ENCODE measurements at regions not wholly inside any gene's neighbourhood (a gene's known extent, or its start where the extent isn't known, plus 50 kb on each side); places are given as distances from the start of the nearest gene placed in this dataset.
A peak's percentile ranks its signal among the peaks of the same experiment; 100 is the strongest.

DNA sequence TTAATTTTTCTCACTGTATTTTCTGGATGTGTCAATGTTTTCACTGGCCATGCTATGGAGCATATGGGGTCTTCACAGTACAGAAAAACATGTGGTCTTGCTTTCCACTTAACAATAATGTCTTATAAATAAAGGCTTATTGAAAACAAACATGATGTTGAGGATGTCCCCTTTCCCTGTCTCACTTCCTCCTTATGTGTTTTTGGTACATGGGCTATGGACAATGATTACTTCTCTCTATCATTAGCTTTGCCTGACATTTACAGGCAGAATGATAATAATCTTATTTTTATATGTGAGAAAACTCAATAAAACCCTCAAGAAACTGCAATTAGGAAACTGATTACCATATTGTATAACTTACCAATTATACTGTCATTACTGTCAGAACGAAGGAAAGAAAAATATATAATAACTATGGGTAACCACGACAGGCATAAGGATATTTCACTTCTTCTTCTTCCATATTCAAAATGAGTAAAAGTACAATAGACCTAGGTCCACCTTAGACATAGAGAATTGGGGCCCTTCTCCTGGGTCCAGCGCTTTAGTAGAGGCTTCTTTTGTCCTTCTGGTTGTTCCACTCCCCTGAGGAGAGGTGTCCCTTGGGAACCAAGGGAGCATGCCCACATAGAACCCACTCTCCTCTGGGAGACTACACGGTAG lies 375.0 kb downstream of the MAN2A1 start:
- DNase-seq: no peak

DNA sequence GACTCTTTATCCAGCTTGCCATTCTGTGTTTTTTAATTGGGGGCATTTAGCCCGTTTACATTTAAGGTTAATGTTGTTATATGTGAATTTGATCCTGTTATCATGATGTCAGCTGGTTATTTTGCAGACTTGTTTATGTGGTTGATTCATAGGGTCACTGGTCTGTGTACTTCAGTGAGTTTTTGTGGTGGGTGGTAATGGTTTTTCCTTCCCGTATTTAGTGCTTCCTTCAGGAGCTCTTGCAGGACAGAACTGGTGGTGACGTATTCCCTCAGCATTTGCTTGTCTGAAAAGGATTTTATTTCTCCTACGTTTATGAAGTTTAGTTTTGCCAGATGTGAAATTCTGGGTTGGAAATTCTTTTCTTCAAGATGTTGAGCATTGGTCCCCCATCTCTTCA lies 381.1 kb downstream of the MAN2A1 start:
- no peak for DNase-seq

DNA sequence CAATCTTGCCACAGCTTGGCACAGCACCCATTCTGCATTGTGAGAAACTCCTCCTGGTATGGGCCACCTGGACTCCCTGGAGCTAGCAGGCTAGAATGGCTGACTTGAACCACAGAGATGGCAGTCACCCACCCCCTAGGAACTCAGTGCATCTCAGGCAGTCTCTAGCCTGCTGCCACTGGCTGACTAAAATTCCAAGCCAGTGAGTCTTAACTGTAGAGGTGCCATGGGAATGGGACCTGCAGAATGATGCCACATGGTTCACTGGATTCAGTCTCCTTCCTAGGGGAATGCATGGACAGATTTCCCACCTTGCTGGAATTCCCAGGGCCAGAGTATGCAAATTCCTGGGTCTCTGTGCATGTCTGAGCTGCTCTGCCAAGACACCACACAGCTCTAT lies 382.9 kb downstream of the MAN2A1 start:
- no peak for DNase-seq

DNA sequence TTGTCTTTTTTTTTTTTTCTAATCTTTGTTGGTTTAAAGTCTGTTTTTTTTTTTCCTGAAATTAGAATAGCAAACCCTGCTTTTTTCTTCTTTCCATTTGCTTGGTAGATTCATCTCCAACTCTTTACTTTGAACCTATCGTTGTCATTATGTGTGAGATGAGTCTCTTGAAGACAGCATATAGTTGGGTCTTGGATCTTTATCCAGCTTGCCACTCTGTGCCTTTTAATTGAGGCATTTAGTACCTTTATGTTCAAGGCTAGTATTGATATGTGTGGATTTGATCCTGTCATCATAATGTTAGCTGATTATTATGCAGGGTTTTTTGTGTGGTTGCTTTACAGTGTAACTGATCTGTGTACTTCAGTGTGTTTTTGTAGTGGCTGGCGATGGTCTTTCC lies 383.8 kb downstream of the MAN2A1 start:
- DNase-seq: no peak

DNA sequence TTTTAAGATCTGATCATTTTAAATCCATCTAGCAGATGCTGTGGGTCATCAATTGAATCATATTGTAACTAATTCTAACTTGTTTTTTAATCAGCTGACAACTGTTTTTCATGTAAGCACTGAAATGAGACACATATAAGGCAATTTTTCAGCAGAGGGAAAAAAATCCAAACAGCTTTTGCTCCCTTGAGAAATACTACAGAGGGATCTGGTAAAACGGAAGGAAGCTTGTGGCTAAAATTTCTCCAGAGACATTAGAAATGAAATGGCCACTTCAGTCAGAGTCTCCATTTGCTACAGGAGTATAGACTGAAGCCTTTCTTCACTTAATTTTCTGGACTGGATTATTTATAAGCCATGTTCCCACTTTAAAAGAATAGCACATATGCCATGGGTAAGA lies 385.9 kb downstream of the MAN2A1 start:
- DNase-seq: no peak

DNA sequence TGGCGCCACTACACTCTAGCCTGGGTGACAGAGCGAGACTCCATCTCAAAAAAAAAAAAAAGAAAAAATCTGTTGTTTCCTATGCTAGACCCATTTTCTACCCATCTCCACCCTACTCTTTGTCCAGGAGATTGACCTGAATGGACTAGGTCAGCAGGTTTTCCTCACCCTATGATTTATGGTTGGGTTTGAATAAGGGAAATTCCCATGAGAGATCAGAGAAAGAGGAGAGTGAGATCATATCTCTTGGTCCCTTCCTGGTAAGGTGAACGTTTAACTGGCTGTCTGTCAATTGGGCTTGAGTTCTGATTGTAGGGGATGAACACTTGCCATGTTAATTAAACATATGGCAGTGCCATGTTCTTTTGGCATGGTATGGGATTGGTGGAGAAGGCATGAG lies 387.4 kb downstream of the MAN2A1 start:
- no peak for DNase-seq

DNA sequence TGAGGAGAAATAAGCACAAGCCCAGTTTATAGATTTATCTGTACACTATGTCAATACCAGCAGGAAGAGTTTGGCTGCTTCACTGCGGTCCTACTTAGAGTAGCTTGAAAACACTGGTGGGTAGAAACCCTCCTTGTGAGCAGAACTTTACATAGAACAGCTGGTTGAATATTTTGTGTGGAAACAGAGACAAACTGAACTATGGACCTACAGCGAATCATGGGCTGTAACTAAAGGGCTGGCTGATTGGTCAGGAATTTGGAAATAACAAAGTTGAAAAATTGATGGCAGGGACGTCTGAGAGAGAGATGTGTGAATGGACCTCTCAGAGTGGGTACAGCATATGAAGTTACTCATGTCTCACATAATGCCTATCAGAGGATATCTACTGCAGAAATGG lies 392.5 kb downstream of the MAN2A1 start:
- no peak for DNase-seq

DNA sequence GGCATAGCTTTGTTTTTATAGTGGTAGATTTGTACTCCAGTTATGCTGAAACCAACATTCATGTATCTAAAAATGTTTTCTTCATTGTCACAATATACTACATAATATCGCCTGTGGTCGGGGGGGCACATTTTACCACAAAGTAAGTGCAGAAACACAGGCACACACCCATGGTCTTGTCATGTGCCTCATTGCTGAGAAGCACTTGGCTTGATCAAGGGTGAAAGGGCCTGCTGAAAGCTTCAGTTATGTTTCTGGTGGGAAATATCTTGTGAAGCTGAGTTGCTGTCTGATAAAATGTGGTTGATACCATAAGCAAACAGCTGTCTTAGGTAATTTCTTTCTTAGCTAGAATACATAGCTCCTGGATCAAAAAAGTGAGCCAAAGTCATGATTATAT lies 393.1 kb downstream of the MAN2A1 start:
- DNase-seq: no peak

DNA sequence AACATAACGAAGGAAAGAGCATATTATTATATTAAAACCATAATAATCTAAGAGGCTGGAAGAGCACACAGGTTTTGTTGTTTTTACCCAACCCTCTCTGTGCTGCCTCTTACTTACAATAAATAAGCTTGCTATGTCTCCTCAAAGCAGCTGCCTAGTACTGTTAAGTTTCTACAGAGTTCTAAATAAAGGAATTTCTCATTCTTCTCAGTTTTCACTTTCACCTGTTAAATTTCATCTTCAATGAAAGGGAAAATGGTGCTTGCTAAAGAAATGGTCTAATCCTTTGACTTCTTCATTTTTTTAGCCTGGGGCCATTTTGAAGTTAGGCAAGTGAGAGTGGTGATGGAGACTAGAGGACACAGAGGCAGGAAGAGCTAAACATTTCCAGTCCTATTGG lies 396.1 kb downstream of the MAN2A1 start:
- no peak for DNase-seq

DNA sequence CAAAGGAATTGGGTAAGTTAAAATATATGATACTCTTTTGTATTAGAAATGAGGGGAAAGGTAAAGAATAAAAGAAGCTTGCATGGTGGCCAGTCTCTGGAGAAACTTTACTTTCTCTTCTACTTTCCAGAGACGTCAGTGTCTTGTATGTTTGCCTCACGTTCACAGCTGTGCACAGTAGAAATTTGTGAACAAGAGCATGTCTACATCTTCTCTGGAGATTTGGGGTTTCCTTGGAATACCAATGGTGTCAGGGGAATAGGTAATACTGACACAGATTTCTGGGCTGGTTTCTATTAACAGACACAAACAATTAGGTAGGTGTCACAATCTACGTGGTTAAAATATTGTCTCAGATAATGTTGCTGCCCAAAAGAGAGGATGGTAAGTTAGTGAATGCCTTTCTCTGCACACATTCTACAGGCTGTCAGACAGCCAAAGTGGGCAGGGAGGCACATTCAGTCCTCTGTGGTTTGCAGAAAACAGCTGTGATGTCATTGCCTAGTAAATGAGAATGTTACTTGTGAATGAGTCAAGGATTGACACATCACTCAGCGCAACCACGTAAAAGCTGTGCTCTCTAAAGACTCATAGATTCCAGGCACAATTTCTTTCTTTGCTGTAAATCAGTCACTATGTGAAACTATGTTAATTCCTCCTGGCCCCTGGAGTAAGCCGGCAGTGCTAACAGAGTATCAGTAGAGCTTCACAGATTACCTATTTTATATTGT lies 397.1 kb downstream of the MAN2A1 start:
- peak in 13 of 56 donors; percentile 1 to 42 (median 8) for DNase-seq

DNA sequence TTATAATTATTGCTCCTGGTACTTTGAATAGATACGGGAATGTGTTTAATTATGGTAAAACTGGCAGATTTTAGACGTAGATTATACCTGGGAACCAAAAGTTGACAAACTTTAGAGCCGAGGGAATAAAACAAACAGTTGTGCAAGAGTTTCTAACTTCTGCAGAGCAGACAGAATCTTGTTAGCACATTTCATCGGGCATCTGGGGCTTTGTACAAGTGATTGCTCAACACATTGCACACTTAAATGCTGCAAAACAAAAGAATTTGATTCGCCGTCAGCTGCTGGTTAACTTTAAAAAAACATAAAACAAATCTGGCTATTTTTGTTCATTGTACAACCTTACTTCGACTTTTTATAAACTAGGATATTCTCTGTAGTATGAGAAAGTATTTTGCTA lies 398.1 kb downstream of the MAN2A1 start:
- peak in 1 of 56 donors; percentile 1 for DNase-seq

DNA sequence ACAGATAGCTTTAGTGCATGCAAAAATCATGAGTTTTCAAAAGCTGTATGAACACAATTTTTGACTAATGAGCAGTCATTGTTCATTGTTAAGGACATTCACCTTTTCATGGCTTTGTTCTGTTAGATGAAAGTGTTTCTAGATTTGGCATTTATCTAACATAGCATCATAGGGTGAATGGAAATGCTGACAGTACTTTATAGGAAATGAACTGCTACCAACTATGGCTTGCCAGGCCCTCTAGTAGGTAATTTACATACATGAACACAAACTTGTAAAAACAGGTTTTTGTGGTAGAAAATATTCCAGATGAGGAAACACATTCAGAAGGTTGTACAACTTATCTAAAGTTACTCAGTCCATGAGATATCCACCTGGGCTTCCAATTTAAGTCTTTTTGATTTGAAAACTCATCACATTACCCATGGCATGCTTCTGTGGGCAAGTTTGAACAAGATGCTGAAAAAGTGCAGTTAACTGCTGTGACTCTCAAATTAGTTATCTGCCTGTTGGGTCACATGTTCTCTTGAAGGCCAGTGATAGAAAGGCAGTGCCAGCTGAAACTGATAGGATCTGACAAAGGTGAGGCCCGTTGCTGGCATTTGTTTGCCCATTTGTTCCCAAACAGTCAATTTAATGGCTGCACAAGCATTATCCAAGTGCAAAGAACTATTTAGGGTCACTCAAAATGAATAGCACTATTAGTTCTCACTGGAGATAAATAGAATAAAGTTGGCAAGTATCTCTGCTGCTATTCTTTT lies 399.1 kb downstream of the MAN2A1 start:
- no peak for DNase-seq

DNA sequence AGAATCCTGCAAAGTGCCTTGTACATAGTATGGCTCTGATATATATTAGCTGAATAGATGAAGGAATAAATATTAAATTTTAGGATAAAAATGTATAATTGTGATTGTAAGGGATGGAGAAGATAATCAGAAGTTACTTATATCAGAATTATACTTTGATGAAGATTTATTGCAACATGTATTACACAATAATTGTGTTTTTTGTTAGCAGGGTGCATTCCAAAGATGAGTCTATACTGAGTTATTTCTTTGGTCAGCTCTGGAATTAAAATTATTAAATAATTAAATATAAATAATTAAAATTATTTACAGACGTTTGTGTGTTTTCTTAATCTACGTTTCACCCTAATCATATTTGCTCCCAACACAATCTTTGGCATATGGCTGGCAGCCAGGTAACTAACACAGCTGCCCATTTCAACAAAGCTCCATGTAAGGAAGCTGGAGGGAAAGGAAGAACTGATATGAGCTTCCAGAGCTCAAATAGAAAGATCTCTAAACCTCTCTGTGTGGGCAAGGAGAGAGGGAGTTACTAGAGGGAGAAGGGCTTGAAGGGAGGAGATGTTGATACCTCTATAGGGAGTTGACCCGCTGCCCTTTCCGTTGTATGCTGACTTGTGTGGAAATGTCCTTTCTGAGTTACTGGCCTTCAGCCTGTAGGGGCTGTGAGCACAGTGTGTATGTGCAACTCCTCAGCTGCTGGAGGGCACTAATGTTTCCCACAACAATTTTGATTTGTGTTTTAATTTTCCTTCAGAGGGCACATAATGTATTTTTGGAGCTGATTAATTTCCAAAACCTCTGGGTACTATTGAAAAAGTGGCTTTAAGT lies 403.4 kb downstream of the MAN2A1 start:
- DNase-seq: no peak

DNA sequence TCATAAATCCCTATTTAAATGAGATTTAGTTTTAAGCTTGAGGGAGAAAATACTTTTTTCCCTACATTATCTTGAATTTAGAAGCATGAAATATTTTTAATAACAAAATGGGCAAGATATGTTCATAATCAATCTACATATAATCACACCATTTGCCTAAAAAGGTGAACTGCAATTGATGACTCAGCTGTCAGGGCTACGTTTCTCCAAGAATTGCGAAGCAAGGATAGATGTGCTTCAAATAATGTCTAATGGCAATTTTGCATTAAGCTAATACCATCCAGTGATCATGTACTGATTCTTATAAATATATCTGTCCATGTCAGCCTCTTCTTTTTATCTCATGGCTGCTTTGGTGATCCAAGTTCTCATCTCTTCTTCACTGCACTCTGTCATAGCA lies 404.4 kb downstream of the MAN2A1 start:
- DNase-seq: no peak

DNA sequence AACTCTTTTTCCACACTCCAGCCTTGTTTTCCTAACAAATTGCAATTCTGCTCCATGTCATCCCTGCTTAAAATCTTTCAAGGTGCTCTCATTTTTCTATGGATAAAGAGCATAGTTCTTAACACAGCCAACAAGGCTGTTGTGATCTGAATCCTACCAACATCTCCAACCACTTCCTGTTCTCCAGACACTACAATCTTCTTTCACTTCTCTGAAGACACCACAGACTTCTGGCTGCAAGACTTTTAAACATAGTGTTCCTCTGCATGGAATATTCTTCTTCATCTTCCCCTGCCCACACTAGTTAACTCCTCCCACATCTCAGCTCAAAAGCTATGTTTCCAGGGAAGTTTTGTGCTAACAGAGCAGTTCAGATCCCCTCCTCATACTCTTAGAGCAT lies 404.8 kb downstream of the MAN2A1 start:
- DNase-seq: peak in 1 of 56 donors; percentile 1

DNA sequence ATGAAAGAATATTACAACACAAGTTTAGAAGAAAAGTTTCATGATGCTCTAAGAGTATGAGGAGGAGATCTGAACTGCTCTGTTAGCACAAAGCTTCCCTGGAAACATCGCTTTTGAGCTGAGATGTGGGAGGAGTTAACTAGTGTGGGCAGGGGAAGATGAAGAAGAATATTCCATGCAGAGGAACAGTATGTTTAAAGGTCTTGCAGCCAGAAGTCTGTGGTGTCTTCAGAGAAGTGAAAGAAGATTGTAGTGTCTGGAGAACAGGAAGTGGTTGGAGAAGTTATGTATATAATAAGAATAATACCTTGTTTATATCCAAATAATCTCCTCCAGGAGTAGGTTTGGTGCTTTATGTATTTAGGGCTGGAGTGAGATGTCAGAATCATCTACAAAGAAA lies 406.7 kb downstream of the MAN2A1 start:
- DNase-seq: no peak

DNA sequence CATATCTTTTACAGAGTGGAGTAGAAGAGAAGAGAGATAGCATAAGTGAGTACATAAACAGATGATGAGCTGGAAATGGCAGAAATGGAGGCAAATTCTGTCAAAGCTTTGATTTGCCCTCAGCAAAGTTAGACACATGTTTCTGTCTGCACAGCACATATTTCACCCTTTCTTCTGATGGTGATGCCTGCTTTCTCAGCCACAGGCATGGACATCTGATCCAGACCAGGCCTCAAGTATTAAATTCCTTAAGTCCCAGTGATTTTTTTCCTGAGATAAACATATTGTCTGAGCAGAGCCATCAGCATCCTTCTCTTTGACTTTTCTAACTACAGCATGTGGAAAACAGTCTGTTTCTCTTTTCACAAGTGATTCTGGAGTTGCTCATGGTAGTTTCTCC lies 409.8 kb downstream of the MAN2A1 start:
- DNase-seq: no peak

DNA sequence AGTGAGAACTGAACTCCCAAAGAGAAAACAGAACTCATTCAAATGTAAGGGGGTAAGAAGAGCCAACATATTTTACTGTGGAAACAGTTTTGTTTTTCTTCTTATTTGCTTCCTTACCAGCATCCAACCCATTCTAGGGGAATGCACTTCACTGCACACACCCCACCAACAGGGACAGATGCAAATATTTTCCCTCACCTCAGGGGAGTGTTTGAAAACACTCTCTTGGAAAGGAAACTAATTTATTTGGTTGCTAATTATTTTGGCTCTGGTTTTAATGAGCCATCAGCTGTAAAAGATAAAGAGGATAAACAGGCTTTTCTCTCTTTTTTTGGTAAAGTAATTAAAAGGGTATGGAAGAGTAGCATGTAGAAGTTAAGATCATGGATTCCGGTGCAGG lies 413.4 kb downstream of the MAN2A1 start:
- no peak for DNase-seq

DNA sequence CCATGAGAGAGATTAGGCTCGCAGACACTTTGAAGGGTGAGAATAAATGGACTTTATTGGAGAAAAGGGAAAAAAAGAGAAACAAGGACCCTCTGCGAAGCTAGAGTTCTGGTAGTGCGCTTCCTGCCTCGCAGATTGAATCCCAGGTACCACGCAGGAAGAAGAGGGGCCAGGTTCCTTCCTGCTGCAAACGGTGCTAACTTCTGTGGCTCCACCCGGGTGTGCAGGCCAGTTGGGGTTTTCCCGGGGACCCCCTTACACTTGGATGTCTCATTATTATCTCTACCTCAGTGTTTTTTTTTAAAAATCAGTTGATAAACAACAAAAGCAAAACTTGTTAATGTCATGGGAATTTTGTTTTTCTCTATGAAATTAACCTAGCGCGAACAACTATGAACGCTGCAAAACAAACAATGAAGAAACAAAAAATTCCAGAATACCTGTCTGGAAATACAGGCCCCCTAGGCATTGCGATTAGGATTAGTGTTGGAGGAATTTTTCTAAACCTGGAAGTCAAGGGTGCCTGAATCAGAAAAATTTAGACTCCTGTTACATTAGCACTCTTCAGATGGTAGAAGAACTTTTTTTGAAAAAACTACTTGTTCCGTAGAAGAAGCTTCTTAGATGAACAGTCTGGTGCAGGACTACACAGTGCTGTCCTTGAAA lies 414.5 kb downstream of the MAN2A1 start:
- DNase-seq: no peak

DNA sequence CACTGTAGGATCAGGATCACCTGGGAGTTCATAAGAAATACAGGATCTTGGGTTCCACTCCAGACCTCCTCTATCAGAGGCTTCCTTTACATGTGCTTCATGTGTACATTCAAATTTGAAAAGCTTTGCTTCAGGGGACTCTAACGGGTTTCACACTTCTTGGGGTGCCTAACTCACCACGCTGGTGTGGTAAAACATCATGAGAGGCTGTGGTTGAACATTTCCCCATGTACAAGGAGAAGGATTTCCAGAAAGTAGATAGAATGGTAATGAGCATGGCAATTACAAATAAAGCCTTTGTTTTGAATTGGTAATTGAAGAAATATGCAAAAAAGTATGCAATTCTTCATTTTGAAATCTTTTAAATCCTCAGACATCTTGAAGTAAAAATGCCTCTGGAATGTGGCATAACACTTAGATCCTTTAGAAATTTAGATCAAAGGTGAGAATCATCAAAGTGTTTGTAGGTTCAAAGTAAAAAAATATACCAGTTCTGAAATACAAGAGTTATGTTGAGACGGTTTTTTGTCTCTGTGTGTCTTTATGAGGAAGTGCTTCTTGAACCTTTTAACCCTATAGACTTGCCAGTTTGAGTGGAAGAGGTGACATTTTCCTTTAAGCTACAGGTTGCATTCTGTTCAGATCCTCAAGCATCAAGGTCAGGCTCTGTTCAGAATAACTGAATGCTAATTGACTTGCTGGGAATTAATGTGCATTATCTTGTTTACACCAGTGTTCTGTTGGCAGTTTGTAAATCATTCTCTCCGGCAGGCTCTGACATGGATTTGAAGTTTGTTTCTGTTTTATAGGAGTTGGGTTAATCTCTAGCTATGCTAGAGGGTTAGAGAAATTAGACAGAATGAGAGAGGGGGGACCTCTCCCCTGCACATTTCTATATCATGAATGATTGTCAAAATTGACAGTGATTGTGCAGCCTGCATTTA lies 415.3 kb downstream of the MAN2A1 start:
- no peak for DNase-seq
